Thoracic aorta (tissue), 2 donors: ENCODE measurements at regions not wholly inside any gene's neighbourhood (a gene's known extent, or its start where the extent isn't known, plus 50 kb on each side); places are given as distances from the start of the nearest gene placed in this dataset.

Experiments
- ATAC-seq: fragments of 150-250 bp; one replicate; pipeline ENCODE4 v1.8.0; 2017; ENCODE audit warnings: low read depth; ENCODE audit not compliant: insufficient number of reproducible peaks, low FRiP score
- DNase-seq: peaks from one replicate; pipeline ENCODE4 v3.0.0-alpha.2; 2020; ENCODE audit warnings: low spot score
- H3K27ac ChIP-seq, 2 donors: fragments of 200-600 bp; sonication (generic); 1 replicate in 1 of 2; 2 replicates in 1 of 2; pipeline ENCODE4 v1.5.1; 2016; ENCODE audit warnings: mild to moderate bottlenecking in 2 of 2, moderate library complexity in 2 of 2
- H3K27me3 ChIP-seq: fragments of 200-600 bp; sonication (generic); replicated peaks from 2 replicates; pipeline ENCODE4 v1.6.0; 2016; ENCODE audit warnings: mild to moderate bottlenecking; ENCODE audit not compliant: insufficient read depth
- H3K36me3 ChIP-seq: fragments of 200-600 bp; sonication (generic); one replicate; pipeline ENCODE4 v1.5.1; 2016
- H3K4me1 ChIP-seq, 2 donors: fragments of 200-600 bp; sonication (generic); 1 replicate in 1 of 2; 2 replicates in 1 of 2; pipeline versions ENCODE4 v1.5.1 to v1.6.0; 2016; ENCODE audit warnings: low read depth in 2 of 2, mild to moderate bottlenecking in 1 of 2; ENCODE audit not compliant: control insufficient read depth in 1 of 2
- H3K4me3 ChIP-seq: fragments of 200-600 bp; sonication (generic); 2 replicates; pipeline ENCODE4 v1.5.1; 2016; ENCODE audit warnings: mild to moderate bottlenecking
- H3K9me3 ChIP-seq: fragments of 200-600 bp; sonication (generic); 2 replicates; pipeline ENCODE4 v1.5.1; 2016
- TF ChIP-seq, protein P1 (sequence below): fragments of 200-600 bp; sonication (generic); IDR thresholded peaks from one replicate; pipeline ENCODE4 v1.5.1; 2019; ENCODE audit warnings: antibody characterized with exemption

DNA sequence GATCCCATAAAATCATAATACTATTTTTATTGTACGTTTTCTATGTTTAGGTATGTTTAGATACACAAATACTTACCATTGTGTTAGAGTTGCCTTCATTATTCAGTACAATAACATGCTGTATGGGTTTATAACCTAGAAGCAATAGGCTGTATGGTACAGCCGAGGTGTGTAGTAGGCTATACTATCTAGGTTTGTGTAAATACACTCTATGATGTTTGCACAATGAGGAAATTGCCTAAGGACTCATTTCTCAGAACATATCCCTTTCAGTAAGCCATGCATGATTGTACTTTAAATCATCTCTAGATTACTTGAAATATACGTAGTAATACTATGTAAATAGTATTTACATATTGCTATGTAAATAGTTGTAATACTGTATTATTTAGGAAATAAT, 156.7 kb downstream of the CDCA7 start:
- ATAC-seq (no peak), DNase-seq (no peak)
- Histone ChIP-seq H3K27me3 (no peaks in the 10 kb centered on the region), H3K9me3 (no peaks in the 10 kb centered on the region), H3K4me1 (no peaks in the 10 kb centered on the region), H3K27ac (no peak overlapping the region), H3K4me3 (no peak overlapping the region), H3K36me3 (no peaks in the 10 kb centered on the region)
- TF ChIP-seq, protein P1, sequence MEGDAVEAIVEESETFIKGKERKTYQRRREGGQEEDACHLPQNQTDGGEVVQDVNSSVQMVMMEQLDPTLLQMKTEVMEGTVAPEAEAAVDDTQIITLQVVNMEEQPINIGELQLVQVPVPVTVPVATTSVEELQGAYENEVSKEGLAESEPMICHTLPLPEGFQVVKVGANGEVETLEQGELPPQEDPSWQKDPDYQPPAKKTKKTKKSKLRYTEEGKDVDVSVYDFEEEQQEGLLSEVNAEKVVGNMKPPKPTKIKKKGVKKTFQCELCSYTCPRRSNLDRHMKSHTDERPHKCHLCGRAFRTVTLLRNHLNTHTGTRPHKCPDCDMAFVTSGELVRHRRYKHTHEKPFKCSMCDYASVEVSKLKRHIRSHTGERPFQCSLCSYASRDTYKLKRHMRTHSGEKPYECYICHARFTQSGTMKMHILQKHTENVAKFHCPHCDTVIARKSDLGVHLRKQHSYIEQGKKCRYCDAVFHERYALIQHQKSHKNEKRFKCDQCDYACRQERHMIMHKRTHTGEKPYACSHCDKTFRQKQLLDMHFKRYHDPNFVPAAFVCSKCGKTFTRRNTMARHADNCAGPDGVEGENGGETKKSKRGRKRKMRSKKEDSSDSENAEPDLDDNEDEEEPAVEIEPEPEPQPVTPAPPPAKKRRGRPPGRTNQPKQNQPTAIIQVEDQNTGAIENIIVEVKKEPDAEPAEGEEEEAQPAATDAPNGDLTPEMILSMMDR: no peak

- TF ChIP-seq, protein P1: no peak
- Histone ChIP-seq H3K36me3 (no peaks in the 10 kb centered on the region), H3K27ac (no peak overlapping the region), H3K9me3 (no peaks in the 10 kb centered on the region), H3K4me1 (no peaks in the 10 kb centered on the region), H3K4me3 (no peak overlapping the region), H3K27me3 (no peaks in the 10 kb centered on the region)
- DNase-seq (no peak), ATAC-seq (no peak)
These were observed 157.3 kb downstream of the CDCA7 start for GRCh38 chr2:173511942-173512341.

DNA sequence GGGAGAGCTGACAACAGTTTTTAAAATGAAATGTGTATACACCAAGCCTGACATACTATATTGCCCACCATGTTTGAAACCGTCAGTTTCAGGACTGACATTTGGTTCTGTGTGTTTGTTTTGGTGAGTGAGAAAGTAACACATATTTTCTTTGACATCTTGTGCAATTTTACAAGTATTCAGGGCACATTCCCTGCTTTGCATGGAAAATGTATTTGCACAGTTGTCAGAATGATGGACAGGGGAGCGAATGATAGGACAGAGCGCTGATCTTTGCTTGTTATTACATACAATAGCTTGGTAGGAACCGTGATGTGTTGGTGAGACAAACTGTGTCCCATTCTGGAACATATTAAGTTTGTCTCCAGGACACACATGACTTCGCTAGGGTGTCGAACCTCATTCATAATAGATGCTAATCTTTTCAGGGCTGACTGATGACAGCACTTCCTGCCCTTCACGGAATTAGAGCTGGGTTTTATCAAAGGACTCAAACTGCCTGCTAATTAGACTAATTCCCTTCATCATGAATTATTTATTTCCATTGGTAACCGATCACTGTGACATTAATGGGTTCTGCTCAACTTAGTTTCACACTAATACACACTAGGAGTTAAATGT, 158.5 kb downstream of the CDCA7 start:
- no peaks in the 10 kb centered on the region for H3K36me3 ChIP-seq
- no peaks in the 10 kb centered on the region for H3K9me3 ChIP-seq
- DNase-seq (no peak), ATAC-seq (no peak)
- no peaks in the 10 kb centered on the region for H3K27me3 ChIP-seq
- TF ChIP-seq, protein P1: no peak
- no peak overlapping the region for H3K27ac ChIP-seq
- H3K4me1 ChIP-seq: no peaks in the 10 kb centered on the region
- no peak overlapping the region for H3K4me3 ChIP-seq

- H3K36me3 ChIP-seq: no peaks in the 10 kb centered on the region
- H3K4me1 ChIP-seq: no peaks in the 10 kb centered on the region
- H3K27ac ChIP-seq: no peak overlapping the region
- H3K4me3 ChIP-seq: no peak overlapping the region
- H3K9me3 ChIP-seq: no peaks in the 10 kb centered on the region
- no peak for ATAC-seq
- TF ChIP-seq, protein P1: no peak
- DNase-seq: no peak
- H3K27me3 ChIP-seq: no peaks in the 10 kb centered on the region
These were observed 166.2 kb downstream of the CDCA7 start for GRCh38 chr2:173520918-173521317.

DNA sequence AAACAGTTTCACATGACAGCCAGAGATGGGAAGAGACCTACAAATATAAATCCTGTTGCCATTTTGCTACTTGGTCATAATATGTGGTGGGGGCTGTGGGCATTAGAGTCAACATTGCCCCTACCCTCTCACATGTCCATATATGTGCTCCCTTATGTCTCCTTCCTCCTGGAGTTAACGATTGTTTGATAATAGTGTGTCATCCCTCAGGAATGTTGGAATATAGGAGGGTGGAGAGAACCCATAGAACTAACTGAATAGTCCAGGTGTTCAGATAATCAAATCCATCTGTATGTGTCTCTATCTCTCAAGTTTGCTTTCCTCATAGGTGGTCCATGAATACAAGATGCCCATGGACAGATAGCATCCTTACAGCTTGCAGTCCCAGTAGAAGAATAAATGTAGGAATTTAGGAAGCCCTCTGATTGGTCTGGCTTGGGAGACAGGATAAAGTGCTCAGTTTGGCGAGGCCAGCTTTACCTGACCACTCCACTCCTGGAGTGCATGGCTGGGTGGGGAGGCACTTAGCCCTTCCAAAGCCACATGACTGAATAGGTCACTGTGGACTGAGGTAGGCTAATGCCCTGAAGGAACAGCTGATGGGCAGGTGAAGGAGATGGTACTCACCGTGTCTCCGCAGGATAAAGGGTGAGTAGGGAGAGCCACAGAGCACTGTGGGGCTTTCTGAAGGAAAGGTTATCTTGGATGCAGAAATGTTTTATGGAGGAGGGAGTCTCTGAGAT, 166.9 kb downstream of the CDCA7 start:
- no peak for ATAC-seq
- DNase-seq: no peak
- H3K27ac ChIP-seq: no peak overlapping the region

More for the DNA sequence above, 166.9 kb downstream of the CDCA7 start:
- Histone ChIP-seq H3K9me3 (no peaks in the 10 kb centered on the region), H3K4me3 (no peak overlapping the region), H3K4me1 (no peaks in the 10 kb centered on the region), H3K27me3 (no peaks in the 10 kb centered on the region), H3K36me3 (no peaks in the 10 kb centered on the region)
- TF ChIP-seq, protein P1: no peak
